Ishikawa (cell line): ENCODE measurements at regions not wholly inside any gene's neighbourhood (a gene's known extent, or its start where the extent isn't known, plus 50 kb on each side); places are given as distances from the start of the nearest gene placed in this dataset.

ENCODE experiments used
- FOXM1 ChIP-seq: IDR thresholded peaks from 2 replicates; pipeline ENCODE4 v1.6.1; 2012; ENCODE audit warnings: low read depth, borderline replicate concordance
- NFIC ChIP-seq: IDR thresholded peaks from 2 replicates; pipeline ENCODE4 v1.6.1; 2012
- RAD21 ChIP-seq: IDR thresholded peaks from 2 replicates; pipeline ENCODE4 v1.6.1; 2012; ENCODE audit warnings: low read depth
- TAF1 ChIP-seq: IDR thresholded peaks from 2 replicates; pipeline ENCODE4 v1.6.1; 2012; ENCODE audit warnings: low read depth, mild to moderate bottlenecking
- TEAD4 ChIP-seq: IDR thresholded peaks from 2 replicates; pipeline ENCODE4 v1.6.1; 2012
- YY1 ChIP-seq: IDR thresholded peaks from 2 replicates; pipeline ENCODE4 v1.6.1; 2012; ENCODE audit warnings: low read depth

GRCh38 chr1:60823151-60823550 is 259.2 kb upstream of the NFIA start:
- no peak for TF ChIP-seq RAD21
- no peak for TF ChIP-seq TAF1
- no peak for TF ChIP-seq NFIC
- no peak for TF ChIP-seq YY1
- no peak for TF ChIP-seq TEAD4
- no peak for TF ChIP-seq FOXM1
